Left ventricle myocardium inferior (tissue), 1 donor: ENCODE measurements at regions not wholly inside any gene's neighbourhood (a gene's known extent, or its start where the extent isn't known, plus 50 kb on each side); places are given as distances from the start of the nearest gene placed in this dataset.

Experiments
- DNase-seq: peaks from one replicate; pipeline ENCODE4 v3.0.0-alpha.2; 2020
- H3K27ac ChIP-seq: fragments of 200-600 bp; replicated peaks from 2 replicates; pipeline ENCODE4 v1.8.0; 2021
- H3K27me3 ChIP-seq: fragments of 200-600 bp; 2 replicates; pipeline ENCODE4 v1.8.0; 2021; ENCODE audit warnings: low read depth
- H3K36me3 ChIP-seq: fragments of 200-600 bp; 2 replicates; pipeline ENCODE4 v1.8.0; 2021
- H3K4me1 ChIP-seq: fragments of 200-600 bp; 2 replicates; pipeline ENCODE4 v1.8.0; 2021
- H3K4me3 ChIP-seq: fragments of 200-600 bp; 2 replicates; pipeline ENCODE4 v1.8.0; 2021; ENCODE audit warnings: mild to moderate bottlenecking, moderate library complexity
- H3K9me3 ChIP-seq: fragments of 200-600 bp; replicated peaks from 2 replicates; pipeline ENCODE4 v1.8.0; 2021
- CTCF ChIP-seq: fragments of 200-600 bp; IDR thresholded peaks from 2 replicates; pipeline ENCODE4 v1.8.0; 2021; ENCODE audit warnings: antibody characterized with exemption, mild to moderate bottlenecking, borderline replicate concordance
- intact Hi-C: fragments of 100-400 bp; cut with micrococcal nuclease; formaldehyde crosslinking; loops from one replicate; pipeline ENCODE4 v1.11.0; 2022
- donor health status: DM: no; HTN: yes; CAD: no; lungs with severe emphysema.

- no peak for DNase-seq
- H3K27me3 ChIP-seq = no peaks in the 10 kb centered on the region
- H3K36me3 ChIP-seq = no peaks in the 10 kb centered on the region
- peak overlapping the region; percentile 80 for H3K27ac ChIP-seq
- no peak for TF ChIP-seq CTCF
- no peaks in the 10 kb centered on the region for H3K9me3 ChIP-seq
- H3K4me3 ChIP-seq = no peak overlapping the region
- peaks cover 48% of the 10 kb centered on the region for H3K4me1 ChIP-seq
- intact Hi-C loops = no loop called here
Observed at GRCh38 chr9:14014218-14014617, 299.7 kb downstream of the NFIB start.

DNA sequence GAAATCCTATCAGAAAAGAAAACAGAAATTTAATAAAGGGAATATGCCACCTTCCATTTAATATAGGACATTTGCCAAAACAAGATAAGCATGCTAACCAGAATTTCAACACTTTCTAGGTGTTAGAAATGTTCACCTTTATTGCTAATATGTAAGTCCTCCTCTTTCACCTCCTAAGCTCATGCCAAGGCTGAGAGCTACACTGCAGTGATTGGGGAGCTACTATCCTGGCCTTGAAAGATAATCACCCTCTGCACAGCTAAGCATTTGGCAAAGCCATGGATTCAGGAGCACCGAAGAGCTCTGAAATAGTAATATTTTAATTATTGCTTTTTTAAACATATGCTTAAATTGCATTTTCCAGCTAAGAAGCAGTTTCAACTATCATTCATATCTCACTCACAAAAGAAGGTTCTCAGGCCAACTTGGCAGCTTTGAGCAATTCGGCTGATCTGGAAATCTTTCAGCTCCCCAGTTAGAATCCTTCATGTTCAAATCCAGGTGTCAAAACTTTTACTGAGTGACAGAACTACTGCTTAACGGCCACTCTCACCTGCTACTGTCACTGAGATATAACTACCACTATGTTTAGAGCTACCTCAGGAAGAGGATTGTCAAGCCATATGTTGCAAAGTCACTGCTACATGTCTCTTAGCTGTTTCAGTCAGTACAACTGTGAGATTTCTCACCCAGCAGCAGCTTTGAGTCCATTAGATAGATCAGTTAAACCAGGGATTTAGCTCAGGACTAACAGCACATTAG lies 302.0 kb downstream of the NFIB start:
- Histone ChIP-seq H3K27me3 (no peaks in the 10 kb centered on the region), H3K27ac (peak overlapping the region; percentile 80), H3K9me3 (no peaks in the 10 kb centered on the region), H3K36me3 (no peaks in the 10 kb centered on the region), H3K4me1 (peaks cover 34% of the 10 kb centered on the region), H3K4me3 (no peak overlapping the region)
- intact Hi-C loops = no loop called here
- DNase-seq = no peak
- TF ChIP-seq CTCF = no peak

- Histone ChIP-seq H3K4me1 (peaks cover 8% of the 10 kb centered on the region), H3K9me3 (peaks cover 2% of the 10 kb centered on the region), H3K4me3 (no peak overlapping the region), H3K36me3 (no peaks in the 10 kb centered on the region), H3K27me3 (no peaks in the 10 kb centered on the region), H3K27ac (no peak overlapping the region)
- intact Hi-C loops = loop anchor here (10.0 kb wide), 1 partner anchor 62 kb away; no protein-coding TSS in a partner anchor
- no peak for TF ChIP-seq CTCF
- no peak for DNase-seq
Observed at GRCh38 chr9:14007190-14007769, 306.7 kb downstream of the NFIB start.

GRCh38 chr9:14006386-14007187 lies 307.4 kb downstream of the NFIB start:
- no peak for DNase-seq
- no peaks in the 10 kb centered on the region for H3K36me3 ChIP-seq
- H3K27me3 ChIP-seq = no peaks in the 10 kb centered on the region
- no peak overlapping the region for H3K4me3 ChIP-seq
- peaks cover 1% of the 10 kb centered on the region for H3K4me1 ChIP-seq
- H3K9me3 ChIP-seq = peaks cover 4% of the 10 kb centered on the region
- intact Hi-C loops = loop anchor here (10.0 kb wide), 1 partner anchor 62 kb away; no protein-coding TSS in a partner anchor
- no peak overlapping the region for H3K27ac ChIP-seq
- no peak for TF ChIP-seq CTCF

GRCh38 chr9:14004110-14004509 lies 309.8 kb downstream of the NFIB start:
- Histone ChIP-seq H3K36me3 (no peaks in the 10 kb centered on the region), H3K4me1 (no peaks in the 10 kb centered on the region), H3K4me3 (no peak overlapping the region), H3K9me3 (peaks cover 8% of the 10 kb centered on the region), H3K27me3 (no peaks in the 10 kb centered on the region), H3K27ac (no peak overlapping the region)
- TF ChIP-seq CTCF = no peak
- intact Hi-C loops = loop anchor here (10.0 kb wide), 1 partner anchor 59 kb away; no protein-coding TSS in a partner anchor
- no peak for DNase-seq
